Activated CD4-positive, alpha-beta T cell treated with anti-CD3 and anti-CD28 coated beads for 48 hours (primary cell): ENCODE measurements at regions not wholly inside any gene's neighbourhood (a gene's known extent, or its start where the extent isn't known, plus 50 kb on each side); places are given as distances from the start of the nearest gene placed in this dataset.
"Not testable (repeated sequence)": the region's sequence is repeated elsewhere in the genome, so short reads cannot be mapped to it uniquely, and the experiment has no call there.

Source experiments
- DNase-seq: peaks from one replicate; pipeline ENCODE4 v3.0.0-alpha.2; 2020

DNA sequence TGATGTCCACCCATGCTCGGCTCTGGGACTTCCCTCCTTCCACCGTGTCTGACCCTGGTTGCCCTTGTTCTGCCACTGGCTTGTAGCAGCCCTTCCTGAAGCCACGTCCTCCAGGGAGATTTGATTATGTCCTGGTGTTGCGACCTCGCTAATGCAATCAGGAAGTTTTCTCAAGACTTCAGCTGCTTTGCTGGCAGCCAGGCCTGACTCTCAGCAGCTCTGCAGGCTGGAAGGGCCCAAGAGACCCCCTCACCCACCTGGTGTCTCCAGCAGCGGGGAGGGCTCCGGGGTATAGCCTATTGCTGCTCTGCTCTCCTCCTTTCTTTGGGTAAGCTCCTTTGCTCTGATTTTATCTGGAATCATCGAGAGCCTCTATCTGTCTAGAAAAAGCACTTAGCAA, 2882.8 kb downstream of the RPIA start:
- DNase-seq = not testable (repeated sequence)

GRCh38 chr2:91575701-91576100, 2884.2 kb downstream of the RPIA start:
- not testable (repeated sequence) for DNase-seq

- not testable (repeated sequence) for DNase-seq
These were observed 2885.9 kb downstream of the RPIA start for GRCh38 chr2:91577406-91577805.

DNA sequence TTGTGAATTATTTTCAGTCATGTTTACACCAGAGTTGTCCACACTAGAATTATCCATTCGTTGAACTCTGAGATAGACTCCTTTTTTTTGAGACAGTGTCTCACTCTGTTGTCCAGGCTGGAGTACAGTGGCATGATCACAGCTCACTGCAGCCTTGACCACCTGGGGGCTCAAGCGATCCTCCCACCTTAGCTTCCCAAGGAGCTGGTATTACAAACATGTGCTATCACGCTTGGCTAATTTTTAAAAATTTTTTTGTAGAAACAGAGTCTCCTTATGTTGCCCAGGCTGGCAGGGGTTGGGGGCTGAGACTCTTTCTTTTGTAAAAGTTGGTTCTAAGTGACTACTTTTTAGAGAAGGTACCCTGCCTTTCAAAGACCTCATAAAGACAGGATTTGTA, 2887.2 kb downstream of the RPIA start:
- DNase-seq = not testable (repeated sequence)

DNA sequence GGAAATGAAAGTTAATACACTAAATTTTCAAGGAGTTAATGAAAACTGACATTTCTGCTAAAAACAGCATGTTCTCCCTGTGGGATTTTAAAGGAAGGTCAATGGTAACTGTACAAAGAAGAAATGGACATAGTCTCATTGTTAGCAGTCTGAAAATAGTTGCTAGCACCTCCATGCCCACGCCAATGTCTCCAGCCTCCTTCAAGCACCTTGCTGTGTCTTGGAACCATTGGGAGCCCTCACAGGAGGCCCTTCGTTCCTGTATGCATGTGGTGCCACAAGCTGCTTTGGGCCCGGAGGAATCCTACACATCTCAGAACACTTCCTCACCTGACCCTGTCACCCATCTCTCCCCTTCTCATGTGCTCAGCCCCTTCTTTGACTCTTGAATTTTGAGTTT, 2888.1 kb downstream of the RPIA start:
- not testable (repeated sequence) for DNase-seq

DNA sequence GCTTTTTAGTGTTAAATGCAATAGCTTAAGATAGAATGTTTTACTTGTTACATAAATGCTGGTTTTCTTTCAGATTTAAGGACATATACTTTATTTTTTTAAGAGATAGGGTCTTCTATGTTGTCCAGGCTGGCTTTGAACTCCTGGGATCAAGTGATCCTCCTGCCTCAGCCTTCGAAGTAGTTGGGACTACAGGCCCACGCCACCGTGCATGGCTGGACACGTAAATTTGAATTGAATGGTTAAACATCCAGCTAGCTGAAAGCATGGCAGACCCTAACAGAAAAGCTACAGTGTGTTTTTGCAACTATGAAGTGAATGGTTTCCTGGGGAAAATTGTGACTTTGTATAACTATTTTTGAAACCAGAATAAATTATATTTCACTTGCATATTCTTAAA, 2888.6 kb downstream of the RPIA start:
- not testable (repeated sequence) for DNase-seq

GRCh38 chr2:91587098-91587497, 2895.6 kb downstream of the RPIA start:
- not testable (repeated sequence) for DNase-seq

GRCh38 chr2:91587908-91588535, 2896.5 kb downstream of the RPIA start:
- DNase-seq = not testable (repeated sequence)

DNA sequence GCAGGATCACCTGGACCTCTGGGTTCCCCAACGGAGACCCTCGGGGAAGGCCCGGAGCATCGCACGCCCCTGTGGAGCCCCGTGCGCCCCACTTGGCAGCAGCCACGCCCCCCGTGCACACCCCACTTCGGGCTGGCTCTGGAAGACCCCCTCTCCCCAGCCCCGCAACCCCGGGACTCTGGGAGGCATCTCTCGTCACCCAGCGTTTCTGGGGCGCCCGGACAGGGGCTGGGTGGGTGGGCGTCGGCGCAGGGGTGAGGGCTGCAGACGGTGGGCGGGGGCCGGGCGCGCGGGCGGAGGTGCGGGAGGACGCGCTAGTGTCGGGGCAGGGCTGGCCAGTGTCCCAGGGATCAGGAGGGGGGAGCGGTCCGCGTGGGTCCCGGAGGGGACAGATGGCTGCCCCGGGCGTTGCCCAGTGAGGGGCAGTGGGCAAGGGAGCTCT, 2897.3 kb downstream of the RPIA start:
- not testable (repeated sequence) for DNase-seq

GRCh38 chr2:91589454-91590328, 2898.2 kb downstream of the RPIA start:
- not testable (repeated sequence) for DNase-seq

DNA sequence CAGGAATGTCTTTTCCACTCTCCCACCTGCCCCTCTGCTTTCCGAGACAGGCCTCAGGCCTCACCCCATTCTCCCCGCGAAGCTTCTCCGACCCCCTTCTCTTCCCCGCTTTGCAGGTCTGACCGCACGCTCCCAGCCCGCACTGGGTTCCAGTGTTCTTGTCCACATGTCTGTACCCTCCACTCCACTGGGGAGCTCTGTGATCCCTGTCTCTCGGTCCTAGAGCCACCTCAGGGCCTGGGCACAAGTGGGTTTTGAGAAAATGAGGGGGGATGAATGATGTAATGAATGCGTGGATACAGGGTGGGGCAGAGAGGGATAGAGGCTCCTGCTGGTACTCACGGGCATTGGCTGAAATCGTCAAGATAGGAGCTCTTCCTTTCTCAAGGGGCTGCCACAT, 2898.9 kb downstream of the RPIA start:
- not testable (repeated sequence) for DNase-seq

DNA sequence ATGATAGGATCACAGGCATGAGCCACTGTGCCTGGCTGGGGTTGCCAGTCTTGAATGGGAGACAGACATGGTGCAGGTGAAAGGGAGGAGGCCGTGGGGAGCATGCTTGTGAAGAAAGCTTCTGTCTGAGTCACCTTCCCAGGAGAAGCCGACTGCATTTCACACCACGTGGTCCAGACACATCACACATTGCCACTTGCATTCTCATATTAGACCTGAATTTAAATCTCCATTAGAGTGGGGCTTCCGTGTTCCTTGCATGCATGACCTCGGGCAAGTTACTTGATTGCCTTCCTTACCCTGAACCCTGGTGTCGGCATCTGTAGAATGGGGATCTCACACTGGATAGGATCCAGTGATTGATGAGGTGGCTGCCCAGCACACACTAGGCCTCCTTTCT, 2899.6 kb downstream of the RPIA start:
- DNase-seq = not testable (repeated sequence)

DNA sequence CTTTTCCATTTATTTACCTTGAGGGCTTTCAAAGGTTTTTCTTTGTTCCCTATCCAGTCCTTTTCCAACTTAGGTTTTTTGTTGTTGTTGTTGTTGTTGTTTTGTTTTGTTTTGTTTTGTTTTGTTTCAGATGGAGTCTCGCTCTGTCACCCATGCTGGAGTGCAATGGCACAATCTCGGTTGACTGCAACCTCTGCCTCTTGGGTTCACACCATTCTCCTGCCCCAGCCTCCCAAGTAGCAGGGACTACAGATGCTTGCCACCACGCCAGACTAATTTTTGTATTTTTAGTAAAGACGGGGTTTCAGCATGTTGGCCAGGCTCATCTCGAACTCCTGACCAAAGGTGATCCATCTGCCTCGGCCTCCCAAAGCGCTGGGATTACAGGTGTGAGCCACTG, 2906.0 kb downstream of the RPIA start:
- DNase-seq = not testable (repeated sequence)

DNA sequence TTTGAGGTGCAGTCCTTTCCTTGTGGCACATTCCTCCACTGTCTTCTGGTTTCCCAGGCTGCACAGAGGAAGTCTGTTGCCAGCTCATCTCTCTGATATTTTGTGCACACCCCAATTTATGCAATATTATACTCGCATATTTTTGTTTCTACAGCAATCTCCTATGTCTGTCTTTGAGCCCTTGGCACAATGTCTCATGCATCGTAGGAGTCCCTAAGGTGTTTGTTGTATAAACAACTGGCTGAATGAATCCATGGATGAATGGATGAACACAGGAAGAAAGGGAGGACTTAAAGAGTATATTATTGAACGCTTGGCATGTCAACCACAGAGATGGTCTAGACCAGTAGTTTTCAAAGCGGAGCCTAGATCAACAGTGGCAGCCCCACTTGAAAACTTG, 2907.0 kb downstream of the RPIA start:
- DNase-seq = not testable (repeated sequence)

DNA sequence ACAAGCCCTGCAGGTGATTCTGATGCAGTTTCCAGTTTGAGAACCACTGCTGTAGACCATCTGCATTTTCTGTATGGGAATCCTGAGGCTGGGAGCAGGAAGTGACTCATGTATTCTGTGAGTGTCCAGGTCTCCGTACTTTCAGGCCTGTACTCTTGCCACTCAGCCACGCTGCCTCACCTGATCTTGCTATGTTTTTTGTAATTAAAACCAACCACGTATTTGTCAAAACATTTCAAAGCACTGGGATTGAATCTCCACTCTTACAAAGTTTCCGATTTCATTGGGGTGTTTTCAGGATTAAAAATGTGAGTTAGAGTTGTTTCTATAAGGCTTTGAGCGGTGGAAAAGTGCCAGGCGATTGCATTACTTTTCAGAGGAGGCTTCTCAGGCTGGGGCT, 2907.5 kb downstream of the RPIA start:
- DNase-seq = not testable (repeated sequence)

DNA sequence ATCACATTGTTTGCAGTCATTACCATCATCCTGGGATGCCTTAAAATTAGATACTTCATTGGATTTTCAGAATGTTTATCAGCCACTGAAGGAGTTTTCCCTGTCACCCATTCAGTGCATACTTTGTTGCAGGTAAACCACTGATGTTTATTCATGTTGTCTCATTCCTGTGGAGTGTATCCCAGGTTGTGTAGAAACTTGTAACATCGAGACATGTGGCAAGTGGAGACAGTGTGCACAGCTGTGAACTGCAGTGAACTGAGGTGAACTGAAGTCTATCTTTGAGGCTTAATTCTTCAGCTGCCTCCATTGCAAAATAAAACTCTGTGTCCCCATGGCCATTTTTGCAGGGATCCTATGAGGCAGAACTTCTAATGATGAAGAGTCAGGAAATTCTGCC, 2911.4 kb downstream of the RPIA start:
- DNase-seq = not testable (repeated sequence)

GRCh38 chr2:91603996-91604395, 2912.5 kb downstream of the RPIA start:
- not testable (repeated sequence) for DNase-seq

DNA sequence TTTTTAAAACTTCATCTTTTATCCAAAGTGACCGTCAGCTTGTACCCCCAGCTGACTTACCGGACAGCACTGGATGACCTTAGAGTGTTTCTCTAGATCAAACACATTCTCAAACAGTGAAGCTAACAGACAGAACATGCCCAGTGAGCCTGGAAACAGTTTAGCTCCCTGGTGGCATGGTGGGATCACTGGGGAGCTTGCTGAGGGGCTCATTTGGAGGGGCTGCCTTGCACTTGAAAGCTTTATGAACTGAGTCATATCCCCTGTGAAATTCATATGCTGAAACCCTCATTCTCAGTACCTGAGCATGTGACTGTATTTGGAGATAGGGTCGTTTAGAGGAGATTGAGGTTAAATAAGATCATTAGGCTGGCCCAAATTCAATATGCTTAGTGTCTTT, 2913.2 kb downstream of the RPIA start:
- DNase-seq = not testable (repeated sequence)

GRCh38 chr2:91623739-91624138, 2932.3 kb downstream of the RPIA start:
- not testable (repeated sequence) for DNase-seq

GRCh38 chr2:91628471-91628870, 2937.0 kb downstream of the RPIA start:
- DNase-seq = not testable (repeated sequence)

DNA sequence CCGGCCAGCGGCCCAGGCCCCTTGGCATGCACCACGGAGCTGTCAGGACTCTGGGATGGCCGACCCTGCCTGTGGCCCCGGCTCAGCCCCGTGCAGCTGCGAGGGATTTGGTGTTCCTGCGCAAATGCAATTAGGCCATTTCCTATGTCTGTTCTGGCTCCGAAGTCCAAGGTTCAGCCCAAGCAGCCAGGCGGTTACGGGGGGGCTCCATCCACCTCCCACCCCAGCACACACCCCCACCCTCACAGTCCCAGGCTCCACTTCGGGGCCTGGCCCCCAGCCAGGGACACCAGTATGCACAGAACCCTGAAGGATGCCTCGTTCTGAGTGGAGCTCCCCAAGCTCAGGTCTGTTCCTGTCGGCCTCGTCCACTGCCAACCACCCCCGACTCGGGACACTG, 2965.7 kb downstream of the RPIA start:
- DNase-seq = not testable (repeated sequence)

GRCh38 chr2:91658336-91658735, 2966.9 kb downstream of the RPIA start:
- not testable (repeated sequence) for DNase-seq

DNA sequence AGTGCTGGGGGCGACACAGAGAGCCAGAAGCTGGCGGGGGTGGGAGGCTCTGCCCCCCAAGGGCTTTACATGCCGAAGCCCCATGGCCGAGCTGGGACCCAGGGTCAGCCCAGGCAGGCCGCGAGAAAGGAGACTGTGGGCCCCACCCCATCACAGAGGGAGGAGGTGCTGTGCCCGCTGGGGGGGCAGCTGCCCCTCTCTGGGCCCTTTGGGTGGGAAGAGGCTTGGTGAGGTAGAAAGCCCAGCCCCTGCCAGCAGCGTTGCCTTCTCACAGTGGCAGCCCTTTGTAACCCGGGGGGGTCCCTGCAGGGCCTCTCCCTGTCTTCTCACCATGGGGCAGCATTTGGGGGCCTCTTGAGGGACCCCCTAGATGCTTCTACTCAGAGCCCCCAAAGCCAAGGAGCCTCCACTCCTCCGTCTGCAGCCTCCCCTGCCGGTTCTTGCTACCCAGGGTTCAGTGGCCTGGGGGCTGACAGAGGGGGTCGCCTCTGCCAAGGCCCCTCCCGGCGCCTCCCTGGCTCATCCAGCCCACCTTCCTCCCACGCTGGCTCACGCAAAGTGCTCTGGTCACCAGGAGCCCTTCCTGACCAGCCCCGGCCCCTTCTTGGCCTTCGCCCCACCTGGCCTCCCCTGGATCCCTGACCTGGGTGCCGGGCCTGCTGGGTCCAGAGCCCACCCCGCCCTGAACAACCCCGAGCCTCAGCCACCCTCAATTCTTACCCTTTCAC, 2967.9 kb downstream of the RPIA start:
- DNase-seq = not testable (repeated sequence)
